OCI-LY1 (cell line): ENCODE measurements at regions not wholly inside any gene's neighbourhood (a gene's known extent, or its start where the extent isn't known, plus 50 kb on each side); places are given as distances from the start of the nearest gene placed in this dataset.

Experiments
- H2AFZ ChIP-seq: fragments of 200-600 bp; sonication (generic), shearing (Covaris generic); 2 replicates; pipeline ENCODE4 v1.6.0; 2014; ENCODE audit warnings: antibody characterized with exemption, mild to moderate bottlenecking, low read length
- H3F3A ChIP-seq: fragments of 200-600 bp; sonication (generic), shearing (Covaris generic); 2 replicates; pipeline ENCODE4 v1.6.0; 2014; ENCODE audit warnings: mild to moderate bottlenecking, antibody characterized with exemption, low read length, moderate library complexity; ENCODE audit not compliant: insufficient read depth
- H3K27ac ChIP-seq: fragments of 200-600 bp; sonication (generic); 2 replicates; pipeline ENCODE4 v1.5.1; 2014; ENCODE audit warnings: low read length, mixed run types, mild to moderate bottlenecking, low read depth; ENCODE audit not compliant: poor library complexity, severe bottlenecking
- H3K27me3 ChIP-seq: fragments of 200-600 bp; sonication (generic); 2 replicates; pipeline ENCODE4 v1.6.0; 2014; ENCODE audit warnings: antibody characterized with exemption, mild to moderate bottlenecking, low read length, moderate library complexity; ENCODE audit not compliant: insufficient read depth
- H3K36me3 ChIP-seq: fragments of 200-600 bp; sonication (generic); 2 replicates; pipeline ENCODE4 v1.6.1; 2014; ENCODE audit warnings: mild to moderate bottlenecking, antibody characterized with exemption, low read length, moderate library complexity, mixed read lengths; ENCODE audit not compliant: insufficient read depth
- H3K4me1 ChIP-seq: fragments of 200-600 bp; sonication (generic); 2 replicates; pipeline ENCODE4 v1.5.1; 2014; ENCODE audit warnings: mild to moderate bottlenecking, low read length, moderate library complexity; ENCODE audit not compliant: insufficient read depth, severe bottlenecking
- H3K4me2 ChIP-seq: fragments of 200-600 bp; sonication (generic), shearing (Covaris generic); 2 replicates; pipeline ENCODE4 v1.6.1; 2014; ENCODE audit warnings: low read length
- H3K4me3 ChIP-seq: fragments of 200-600 bp; sonication (generic); 2 replicates; pipeline ENCODE4 v1.5.1; 2014; ENCODE audit warnings: low read length, low read depth, mild to moderate bottlenecking, mixed read lengths; ENCODE audit not compliant: poor library complexity, severe bottlenecking
- H3K79me2 ChIP-seq: fragments of 200-600 bp; shearing (Covaris generic); 2 replicates; pipeline ENCODE4 v1.6.1; 2016; ENCODE audit warnings: mixed run types, low read length, mixed read lengths; ENCODE audit not compliant: insufficient read depth
- H3K9ac ChIP-seq: fragments of 200-600 bp; sonication (generic), shearing (Covaris generic); 2 replicates; pipeline ENCODE4 v1.6.1; 2014; ENCODE audit warnings: mild to moderate bottlenecking, low read length, mixed read lengths
- H3K9me2 ChIP-seq: fragments of 200-600 bp; sonication (generic), shearing (Covaris generic); 2 replicates; pipeline ENCODE4 v1.6.1; 2014; ENCODE audit warnings: low read depth, mild to moderate bottlenecking, low read length, mixed read lengths
- H3K9me3 ChIP-seq: fragments of 200-600 bp; shearing (Covaris generic); 2 replicates; pipeline ENCODE4 v1.6.1; 2014; ENCODE audit warnings: low read length, mixed read lengths
- H4K20me1 ChIP-seq: fragments of 200-600 bp; sonication (generic), shearing (Covaris generic); 2 replicates; pipeline ENCODE4 v1.6.0; 2016; ENCODE audit warnings: mild to moderate bottlenecking, low read length; ENCODE audit not compliant: insufficient read depth
- EZH2 ChIP-seq: fragments of 200-600 bp; sonication (generic), shearing (Covaris generic); IDR thresholded peaks from 2 replicates; pipeline ENCODE4 v1.8.0; 2017; ENCODE audit warnings: borderline replicate concordance, mixed run types, mild to moderate bottlenecking, antibody characterized with exemption, low read length, moderate library complexity, mixed read lengths
- TF ChIP-seq, protein P1 (sequence below): fragments of 200-600 bp; sonication (generic), shearing (Covaris generic); IDR thresholded peaks from 2 replicates; pipeline ENCODE4 v1.5.1; 2017; ENCODE audit warnings: mild to moderate bottlenecking, antibody characterized with exemption, low read length, moderate library complexity, mixed read lengths

DNA sequence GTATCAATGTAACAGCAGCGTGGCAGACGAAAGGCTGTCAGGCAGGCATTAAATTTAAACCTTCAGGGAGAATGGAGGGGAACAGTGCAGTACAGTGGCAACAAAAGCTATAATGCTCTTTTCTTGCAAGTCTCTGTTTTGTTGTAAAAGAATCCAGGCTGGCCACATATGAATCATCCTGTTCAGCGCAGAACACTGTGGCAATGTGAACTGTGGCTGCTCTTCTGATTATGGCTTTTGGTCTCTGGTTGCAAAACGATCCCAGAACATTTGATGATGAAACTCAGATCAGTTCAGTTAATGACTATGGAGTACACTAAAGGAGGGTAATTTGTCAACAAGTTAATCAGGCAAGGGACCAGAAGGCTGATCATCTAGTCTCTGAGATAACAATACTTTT, 219.7 kb upstream of the SGO1 start:
- Histone ChIP-seq H3K9ac (no peak overlapping the region), H3K9me2 (no peaks in the 10 kb centered on the region), H3F3A (no peaks in the 10 kb centered on the region), H2AFZ (no peak overlapping the region), H3K4me3 (no peak overlapping the region), H3K4me1 (no peaks in the 10 kb centered on the region), H3K27ac (no peak overlapping the region), H3K9me3 (no peaks in the 10 kb centered on the region), H3K4me2 (no peak overlapping the region), H3K79me2 (no peaks in the 10 kb centered on the region), H3K36me3 (no peaks in the 10 kb centered on the region), H3K27me3 (no peaks in the 10 kb centered on the region), H4K20me1 (no peaks in the 10 kb centered on the region)
- no peak for TF ChIP-seq EZH2
- TF ChIP-seq, protein P1, sequence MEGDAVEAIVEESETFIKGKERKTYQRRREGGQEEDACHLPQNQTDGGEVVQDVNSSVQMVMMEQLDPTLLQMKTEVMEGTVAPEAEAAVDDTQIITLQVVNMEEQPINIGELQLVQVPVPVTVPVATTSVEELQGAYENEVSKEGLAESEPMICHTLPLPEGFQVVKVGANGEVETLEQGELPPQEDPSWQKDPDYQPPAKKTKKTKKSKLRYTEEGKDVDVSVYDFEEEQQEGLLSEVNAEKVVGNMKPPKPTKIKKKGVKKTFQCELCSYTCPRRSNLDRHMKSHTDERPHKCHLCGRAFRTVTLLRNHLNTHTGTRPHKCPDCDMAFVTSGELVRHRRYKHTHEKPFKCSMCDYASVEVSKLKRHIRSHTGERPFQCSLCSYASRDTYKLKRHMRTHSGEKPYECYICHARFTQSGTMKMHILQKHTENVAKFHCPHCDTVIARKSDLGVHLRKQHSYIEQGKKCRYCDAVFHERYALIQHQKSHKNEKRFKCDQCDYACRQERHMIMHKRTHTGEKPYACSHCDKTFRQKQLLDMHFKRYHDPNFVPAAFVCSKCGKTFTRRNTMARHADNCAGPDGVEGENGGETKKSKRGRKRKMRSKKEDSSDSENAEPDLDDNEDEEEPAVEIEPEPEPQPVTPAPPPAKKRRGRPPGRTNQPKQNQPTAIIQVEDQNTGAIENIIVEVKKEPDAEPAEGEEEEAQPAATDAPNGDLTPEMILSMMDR, result no peak

DNA sequence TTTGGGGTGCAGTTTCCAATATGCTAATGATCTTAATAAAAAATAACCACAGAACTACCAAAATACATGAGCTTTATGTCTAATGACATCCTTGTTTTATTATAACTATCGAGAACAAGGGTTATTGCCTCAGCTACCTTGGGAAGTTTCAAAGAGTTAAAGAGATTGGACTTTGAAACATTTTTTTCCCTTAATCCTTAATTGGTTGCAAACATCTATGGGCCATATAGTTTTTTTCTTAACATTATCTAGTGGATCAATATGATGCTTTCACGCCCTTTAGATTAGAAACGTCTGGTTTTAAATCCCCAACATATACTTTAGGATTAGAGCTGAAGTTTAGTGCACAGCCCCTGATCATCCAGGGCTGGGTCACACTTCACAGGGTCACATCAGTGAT, 219.2 kb upstream of the SGO1 start:
- H3K4me1 ChIP-seq, result no peaks in the 10 kb centered on the region
- H3K9me2 ChIP-seq, result no peaks in the 10 kb centered on the region
- H3K36me3 ChIP-seq, result no peaks in the 10 kb centered on the region
- no peak overlapping the region for H2AFZ ChIP-seq
- no peaks in the 10 kb centered on the region for H3K79me2 ChIP-seq
- H3K9ac ChIP-seq, result no peak overlapping the region
- no peaks in the 10 kb centered on the region for H3F3A ChIP-seq
- TF ChIP-seq EZH2, result no peak
- TF ChIP-seq, protein P1, result no peak
- H3K9me3 ChIP-seq, result no peaks in the 10 kb centered on the region
- no peak overlapping the region for H3K27ac ChIP-seq
- H3K27me3 ChIP-seq, result no peaks in the 10 kb centered on the region
- H4K20me1 ChIP-seq, result no peaks in the 10 kb centered on the region
- H3K4me2 ChIP-seq, result no peak overlapping the region
- H3K4me3 ChIP-seq, result no peak overlapping the region

DNA sequence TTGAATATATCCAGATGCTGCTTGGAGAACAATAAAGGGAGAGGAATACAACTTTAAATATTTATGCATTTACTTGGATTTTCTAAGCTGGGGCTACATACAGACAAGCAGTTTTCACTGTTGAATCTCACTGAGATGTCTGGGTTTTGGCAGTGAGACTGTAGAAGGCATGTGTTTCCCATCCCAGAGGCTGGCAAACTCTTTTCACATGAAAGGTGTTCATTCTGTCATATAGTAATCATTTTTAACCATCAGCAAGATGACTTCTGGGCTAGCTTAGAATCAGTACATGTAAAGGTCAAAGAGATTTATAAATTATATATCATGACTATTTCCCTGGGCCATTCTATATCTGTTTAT, 218.7 kb upstream of the SGO1 start:
- H3K27me3 ChIP-seq, result no peaks in the 10 kb centered on the region
- TF ChIP-seq, protein P1, result no peak
- TF ChIP-seq EZH2, result no peak
- no peaks in the 10 kb centered on the region for H3K36me3 ChIP-seq
- H3K4me2 ChIP-seq, result no peak overlapping the region
- no peak overlapping the region for H3K4me3 ChIP-seq
- no peaks in the 10 kb centered on the region for H4K20me1 ChIP-seq
- no peaks in the 10 kb centered on the region for H3K79me2 ChIP-seq
- no peaks in the 10 kb centered on the region for H3K9me3 ChIP-seq
- H3K9me2 ChIP-seq, result no peaks in the 10 kb centered on the region
- H3K4me1 ChIP-seq, result no peaks in the 10 kb centered on the region
- no peak overlapping the region for H3K27ac ChIP-seq
- H3K9ac ChIP-seq, result no peak overlapping the region
- no peaks in the 10 kb centered on the region for H3F3A ChIP-seq
- H2AFZ ChIP-seq, result no peak overlapping the region
